ENCODE measurements at regions not wholly inside any gene's neighbourhood (a gene's known extent, or its start where the extent isn't known, plus 50 kb on each side); places are given as distances from the start of the nearest gene placed in this dataset.

DNA sequence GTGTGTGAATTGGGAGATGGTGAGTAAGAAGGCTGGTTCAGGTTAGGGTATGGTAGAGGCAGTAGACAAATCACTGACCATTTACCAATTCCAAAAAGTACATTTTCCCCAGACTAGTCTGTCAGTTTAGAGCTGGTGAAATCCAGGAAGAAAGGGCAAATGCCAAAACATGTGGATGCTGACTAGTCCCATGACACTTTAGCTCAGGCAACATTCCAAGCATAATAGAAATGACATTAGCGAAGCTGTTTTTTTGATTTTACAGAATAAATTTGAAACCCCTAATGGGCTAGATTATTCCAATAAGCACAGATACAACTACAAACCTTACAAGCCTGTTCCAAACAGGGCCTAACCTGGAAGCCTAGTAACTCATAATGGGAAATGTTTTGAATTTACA is 884.2 kb downstream of the FLRT2 start:
- Histone ChIP-seq H3K27me3 (no peaks in the 10 kb centered on the region), H3K9me3 (no peaks in the 10 kb centered on the region), H3K4me1 (no peaks in the 10 kb centered on the region), H3K36me3 (no peaks in the 10 kb centered on the region), H3K27ac (no peak overlapping the region), H3K4me3 (no peak overlapping the region)
- ATAC-seq (no peak), DNase-seq (no peak), FAIRE-seq (no peak)
- TF ChIP-seq, protein P1, sequence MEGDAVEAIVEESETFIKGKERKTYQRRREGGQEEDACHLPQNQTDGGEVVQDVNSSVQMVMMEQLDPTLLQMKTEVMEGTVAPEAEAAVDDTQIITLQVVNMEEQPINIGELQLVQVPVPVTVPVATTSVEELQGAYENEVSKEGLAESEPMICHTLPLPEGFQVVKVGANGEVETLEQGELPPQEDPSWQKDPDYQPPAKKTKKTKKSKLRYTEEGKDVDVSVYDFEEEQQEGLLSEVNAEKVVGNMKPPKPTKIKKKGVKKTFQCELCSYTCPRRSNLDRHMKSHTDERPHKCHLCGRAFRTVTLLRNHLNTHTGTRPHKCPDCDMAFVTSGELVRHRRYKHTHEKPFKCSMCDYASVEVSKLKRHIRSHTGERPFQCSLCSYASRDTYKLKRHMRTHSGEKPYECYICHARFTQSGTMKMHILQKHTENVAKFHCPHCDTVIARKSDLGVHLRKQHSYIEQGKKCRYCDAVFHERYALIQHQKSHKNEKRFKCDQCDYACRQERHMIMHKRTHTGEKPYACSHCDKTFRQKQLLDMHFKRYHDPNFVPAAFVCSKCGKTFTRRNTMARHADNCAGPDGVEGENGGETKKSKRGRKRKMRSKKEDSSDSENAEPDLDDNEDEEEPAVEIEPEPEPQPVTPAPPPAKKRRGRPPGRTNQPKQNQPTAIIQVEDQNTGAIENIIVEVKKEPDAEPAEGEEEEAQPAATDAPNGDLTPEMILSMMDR (IDR thresholded peaks at IDR 0.05): no peak
- intact Hi-C loops (cut with DNase I): no loop called here
- WGBS, 2 donors: 93 to 94% methylated on average over 1 of the region's 1 CpG

DNA sequence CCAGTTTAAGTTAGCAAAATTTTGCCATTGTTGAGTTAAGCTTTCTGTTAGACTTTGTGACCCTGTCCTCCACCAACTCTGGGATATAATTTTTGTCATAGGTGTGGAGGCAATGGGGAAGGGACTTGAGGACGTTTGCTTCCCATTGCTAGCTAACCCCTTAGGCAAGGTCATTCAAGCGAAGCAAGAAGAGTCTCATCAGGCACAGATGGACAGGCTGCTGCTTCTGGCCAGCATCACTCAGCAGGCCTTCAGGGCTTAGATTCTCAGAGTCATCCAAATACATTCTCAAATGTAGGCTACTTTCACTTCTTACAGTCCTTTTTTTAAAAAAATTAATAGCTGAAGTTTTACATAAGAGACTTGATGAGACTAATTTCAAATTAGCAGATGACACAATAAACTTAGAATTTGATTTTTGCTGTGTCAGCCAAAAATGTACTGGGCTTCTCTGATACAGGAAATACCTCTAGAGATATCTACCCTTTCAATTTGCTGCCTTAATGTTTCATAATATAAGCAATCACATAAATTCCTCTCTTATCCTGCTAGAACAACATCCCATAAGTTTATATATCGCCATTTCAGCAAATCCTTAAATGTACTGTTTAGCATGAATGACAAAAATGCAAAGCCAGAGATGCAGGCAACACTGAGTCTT is 875.2 kb downstream of the FLRT2 start:
- TF ChIP-seq, protein P1 (IDR thresholded peaks at IDR 0.05): no peak

DNA sequence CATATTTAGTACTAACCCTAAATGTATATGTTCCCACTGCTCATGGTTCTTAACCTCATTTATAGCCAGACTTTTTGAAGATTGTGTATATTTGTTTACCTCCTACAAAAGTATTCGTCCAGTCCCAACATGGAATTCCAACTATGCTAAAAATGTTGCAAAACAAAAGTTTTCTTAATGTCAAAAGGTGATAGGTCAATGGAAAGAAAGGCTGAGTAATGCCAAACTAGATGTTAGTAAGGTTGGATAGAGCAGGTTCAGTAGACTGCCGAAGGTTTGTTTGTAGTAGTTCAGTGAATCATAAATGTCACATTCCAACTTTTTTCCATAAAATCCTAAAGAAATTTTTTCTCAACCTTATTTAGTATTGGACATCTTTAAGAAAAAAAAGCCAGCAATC is 874.5 kb downstream of the FLRT2 start:
- intact Hi-C loops (cut with DNase I): no loop called here
- FAIRE-seq: no peak
- ATAC-seq: no peak

More for the DNA sequence above, 875.2 kb downstream of the FLRT2 start:
- Histone ChIP-seq H3K27ac (no peak overlapping the region), H3K27me3 (no peaks in the 10 kb centered on the region), H3K4me3 (no peak overlapping the region), H3K9me3 (no peaks in the 10 kb centered on the region), H3K36me3 (no peaks in the 10 kb centered on the region), H3K4me1 (no peaks in the 10 kb centered on the region)
- ATAC-seq (no peak), DNase-seq (no peak), FAIRE-seq (no peak)
- WGBS, 2 donors: 66 to 78% methylated on average over 3 of the region's 3 CpGs
- intact Hi-C loops (cut with DNase I): no loop called here

DNA sequence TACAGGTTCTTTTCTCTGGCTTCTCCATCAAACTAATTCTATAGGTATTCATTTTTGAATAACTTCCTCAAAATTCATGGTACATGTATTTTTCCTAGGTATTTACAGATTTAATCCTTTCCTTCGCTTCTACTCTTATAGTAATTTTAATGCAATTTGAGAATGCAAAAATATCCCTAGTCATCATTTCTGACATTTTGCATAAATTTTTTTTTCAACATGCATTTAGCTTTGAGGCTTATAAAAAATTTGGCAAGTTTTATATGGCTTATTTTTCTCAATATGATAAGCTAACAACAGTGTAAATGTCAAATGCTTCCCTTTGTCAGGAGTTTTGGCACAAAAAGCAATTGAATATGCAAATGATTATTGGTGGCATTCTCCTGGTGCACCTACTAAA is 872.6 kb downstream of the FLRT2 start:
- TF ChIP-seq, protein P1 (IDR thresholded peaks at IDR 0.05): no peak
- Histone ChIP-seq H3K4me3 (no peak overlapping the region), H3K27ac (no peak overlapping the region), H3K36me3 (no peaks in the 10 kb centered on the region), H3K27me3 (no peaks in the 10 kb centered on the region), H3K9me3 (no peaks in the 10 kb centered on the region), H3K4me1 (no peaks in the 10 kb centered on the region)
- intact Hi-C loops (cut with DNase I): no loop called here
- FAIRE-seq (no peak), DNase-seq (no peak), ATAC-seq (no peak)
- 87 to 97% methylated on average over 1 of the region's 1 CpG for WGBS, 2 donors

More for the DNA sequence above, 874.5 kb downstream of the FLRT2 start:
- TF ChIP-seq, protein P1 (IDR thresholded peaks at IDR 0.05): no peak
- H3K9me3 ChIP-seq: no peaks in the 10 kb centered on the region
- no peak overlapping the region for H3K27ac ChIP-seq
- no peak for DNase-seq
- H3K36me3 ChIP-seq: no peaks in the 10 kb centered on the region
- H3K4me1 ChIP-seq: no peaks in the 10 kb centered on the region
- no peak overlapping the region for H3K4me3 ChIP-seq
- H3K27me3 ChIP-seq: no peaks in the 10 kb centered on the region
- WGBS, 2 donors: 59 to 60% methylated on average over 2 of the region's 2 CpGs

DNA sequence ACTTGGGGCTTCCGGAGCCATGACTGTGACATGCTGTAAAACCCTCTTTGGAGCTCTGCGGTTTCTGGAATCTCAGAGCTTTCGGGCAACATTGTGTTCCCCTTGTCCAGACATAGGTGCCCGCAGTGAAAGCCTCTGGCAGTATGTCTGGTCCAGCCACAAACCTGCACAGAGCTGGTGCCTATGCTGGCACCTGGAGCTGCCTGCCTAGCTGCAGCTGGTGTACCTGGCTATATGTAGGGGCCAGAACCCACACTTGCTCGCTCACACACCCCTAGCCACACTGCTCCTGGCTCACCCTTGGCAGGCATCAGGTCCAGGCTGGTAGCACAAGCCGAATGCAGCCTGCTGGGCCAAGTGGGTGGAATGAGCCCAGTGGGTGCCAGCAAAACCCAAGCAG is 861.1 kb downstream of the FLRT2 start:
- no peak overlapping the region for H3K4me3 ChIP-seq
- no peak for ATAC-seq
- no peaks in the 10 kb centered on the region for H3K9me3 ChIP-seq
- H3K27ac ChIP-seq: no peak overlapping the region
- intact Hi-C loops (cut with DNase I): no loop called here
- FAIRE-seq: no peak
- no peaks in the 10 kb centered on the region for H3K27me3 ChIP-seq
- TF ChIP-seq, protein P1 (IDR thresholded peaks at IDR 0.05): no peak
- 85 to 97% methylated on average over 6 of the region's 6 CpGs for WGBS, 2 donors
- no peaks in the 10 kb centered on the region for H3K4me1 ChIP-seq
- no peaks in the 10 kb centered on the region for H3K36me3 ChIP-seq
- peak in 1 of 6 donors; percentile 27 for DNase-seq
